Suprapubic skin (tissue), 4 donors: ENCODE measurements at regions not wholly inside any gene's neighbourhood (a gene's known extent, or its start where the extent isn't known, plus 50 kb on each side); places are given as distances from the start of the nearest gene placed in this dataset.

ENCODE experiments used
- DNase-seq, 2 donors: peaks; one replicate each; pipeline ENCODE4 v3.0.0-alpha.2; 2019; ENCODE audit warnings: low spot score in 2 of 2
- H3K27ac ChIP-seq: fragments of 200-600 bp; sonication (generic); one replicate; pipeline ENCODE4 v1.5.1; 2019
- H3K27me3 ChIP-seq: fragments of 200-600 bp; sonication (generic); one replicate; pipeline ENCODE4 v1.5.1; 2019
- H3K36me3 ChIP-seq: fragments of 200-600 bp; sonication (generic); one replicate; pipeline ENCODE4 v1.5.1; 2019
- H3K4me1 ChIP-seq: fragments of 200-600 bp; sonication (generic); one replicate; pipeline ENCODE4 v1.5.1; 2019
- H3K4me3 ChIP-seq: fragments of 200-600 bp; sonication (generic); one replicate; pipeline ENCODE4 v1.5.1; 2019; ENCODE audit warnings: mild to moderate bottlenecking
- H3K9me3 ChIP-seq: fragments of 200-600 bp; sonication (generic); one replicate; pipeline ENCODE4 v1.5.1; 2019
- EP300 ChIP-seq: sonication (generic); formaldehyde crosslinking; IDR thresholded peaks from one replicate; pipeline ENCODE4 v1.6.1; 2017; ENCODE audit warnings: antibody characterized with exemption
- POLR2A ChIP-seq, 2 donors: fragments of 450-650 bp; IDR thresholded peaks; one replicate each; pipeline ENCODE4 v1.6.1; 2017; ENCODE audit warnings: antibody characterized with exemption in 2 of 2, mild to moderate bottlenecking in 2 of 2, moderate library complexity in 2 of 2
- POLR2AphosphoS5 ChIP-seq, 3 donors: sonication (generic); formaldehyde crosslinking; IDR thresholded peaks; one replicate each; pipeline ENCODE4 v1.6.1; 2017; ENCODE audit warnings: antibody characterized with exemption in 3 of 3
- WGBS: methylation state at CpG from one replicate; pipeline ENCODE4 v1.1.5; 2018; 5-methylcytosine and 5-hydroxymethylcytosine counted together
- TF ChIP-seq, protein P1 (sequence below), 2 donors: fragments of 200-600 bp in 1 of 2; fragments of 450-650 bp in 1 of 2; sonication (generic) in 1 of 2; IDR thresholded peaks; one replicate each; pipeline ENCODE4 v1.5.1; 2016 to 2019; ENCODE audit warnings: antibody characterized with exemption in 2 of 2, mild to moderate bottlenecking in 1 of 2, moderate library complexity in 1 of 2

GRCh38 chr12:24302708-24303107, 353.2 kb upstream of the SOX5 start:
- WGBS = 89% methylated on average over 1 of the region's 1 CpG
- TF ChIP-seq POLR2AphosphoS5 (IDR thresholded peaks at IDR 0.05) (no peak), POLR2A (IDR thresholded peaks at IDR 0.05) (no peak), EP300 (no peak)
- TF ChIP-seq, protein P1, sequence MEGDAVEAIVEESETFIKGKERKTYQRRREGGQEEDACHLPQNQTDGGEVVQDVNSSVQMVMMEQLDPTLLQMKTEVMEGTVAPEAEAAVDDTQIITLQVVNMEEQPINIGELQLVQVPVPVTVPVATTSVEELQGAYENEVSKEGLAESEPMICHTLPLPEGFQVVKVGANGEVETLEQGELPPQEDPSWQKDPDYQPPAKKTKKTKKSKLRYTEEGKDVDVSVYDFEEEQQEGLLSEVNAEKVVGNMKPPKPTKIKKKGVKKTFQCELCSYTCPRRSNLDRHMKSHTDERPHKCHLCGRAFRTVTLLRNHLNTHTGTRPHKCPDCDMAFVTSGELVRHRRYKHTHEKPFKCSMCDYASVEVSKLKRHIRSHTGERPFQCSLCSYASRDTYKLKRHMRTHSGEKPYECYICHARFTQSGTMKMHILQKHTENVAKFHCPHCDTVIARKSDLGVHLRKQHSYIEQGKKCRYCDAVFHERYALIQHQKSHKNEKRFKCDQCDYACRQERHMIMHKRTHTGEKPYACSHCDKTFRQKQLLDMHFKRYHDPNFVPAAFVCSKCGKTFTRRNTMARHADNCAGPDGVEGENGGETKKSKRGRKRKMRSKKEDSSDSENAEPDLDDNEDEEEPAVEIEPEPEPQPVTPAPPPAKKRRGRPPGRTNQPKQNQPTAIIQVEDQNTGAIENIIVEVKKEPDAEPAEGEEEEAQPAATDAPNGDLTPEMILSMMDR (IDR thresholded peaks at IDR 0.05) = no peak
- Histone ChIP-seq H3K27ac (no peak overlapping the region), H3K36me3 (no peaks in the 10 kb centered on the region), H3K27me3 (no peaks in the 10 kb centered on the region), H3K4me3 (no peak overlapping the region), H3K4me1 (peaks cover 8% of the 10 kb centered on the region), H3K9me3 (no peaks in the 10 kb centered on the region)
- DNase-seq = no peak

- Histone ChIP-seq H3K27me3 (no peaks in the 10 kb centered on the region), H3K36me3 (no peaks in the 10 kb centered on the region), H3K9me3 (no peaks in the 10 kb centered on the region), H3K27ac (no peak overlapping the region), H3K4me1 (no peaks in the 10 kb centered on the region), H3K4me3 (no peak overlapping the region)
- TF ChIP-seq, protein P1 (IDR thresholded peaks at IDR 0.05) = no peak
- TF ChIP-seq POLR2A (IDR thresholded peaks at IDR 0.05) (no peak), EP300 (no peak), POLR2AphosphoS5 (IDR thresholded peaks at IDR 0.05) (no peak)
- no peak for DNase-seq
- WGBS = 64% methylated on average over 5 of the region's 5 CpGs
These were observed 348.0 kb upstream of the SOX5 start for GRCh38 chr12:24297516-24297915.

- H3K36me3 ChIP-seq = no peaks in the 10 kb centered on the region
- H3K4me1 ChIP-seq = no peaks in the 10 kb centered on the region
- H3K27ac ChIP-seq = no peak overlapping the region
- no peaks in the 10 kb centered on the region for H3K9me3 ChIP-seq
- WGBS = 98% methylated on average over 1 of the region's 1 CpG
- DNase-seq = no peak
- H3K27me3 ChIP-seq = no peaks in the 10 kb centered on the region
- H3K4me3 ChIP-seq = no peak overlapping the region
- TF ChIP-seq EP300 (no peak), POLR2AphosphoS5 (IDR thresholded peaks at IDR 0.05) (no peak), POLR2A (IDR thresholded peaks at IDR 0.05) (no peak)
- TF ChIP-seq, protein P1 (IDR thresholded peaks at IDR 0.05) = no peak
These were observed 344.1 kb upstream of the SOX5 start for GRCh38 chr12:24293549-24293948.

GRCh38 chr12:24287963-24288362, 338.5 kb upstream of the SOX5 start:
- WGBS = 74% methylated on average over 1 of the region's 1 CpG
- Histone ChIP-seq H3K4me3 (no peak overlapping the region), H3K36me3 (no peaks in the 10 kb centered on the region), H3K9me3 (no peaks in the 10 kb centered on the region), H3K27ac (no peak overlapping the region), H3K4me1 (no peaks in the 10 kb centered on the region), H3K27me3 (no peaks in the 10 kb centered on the region)
- TF ChIP-seq EP300 (no peak), POLR2A (IDR thresholded peaks at IDR 0.05) (no peak), POLR2AphosphoS5 (IDR thresholded peaks at IDR 0.05) (no peak)
- TF ChIP-seq, protein P1 (IDR thresholded peaks at IDR 0.05) = no peak
- no peak for DNase-seq

GRCh38 chr12:24285448-24285847, 336.0 kb upstream of the SOX5 start:
- TF ChIP-seq, protein P1 (IDR thresholded peaks at IDR 0.05) = no peak
- no peak for TF ChIP-seq POLR2A (IDR thresholded peaks at IDR 0.05)
- no peak for TF ChIP-seq EP300
- no peak for TF ChIP-seq POLR2AphosphoS5 (IDR thresholded peaks at IDR 0.05)
- Histone ChIP-seq H3K27me3 (no peaks in the 10 kb centered on the region), H3K27ac (no peak overlapping the region), H3K36me3 (no peaks in the 10 kb centered on the region), H3K4me1 (no peaks in the 10 kb centered on the region), H3K4me3 (no peak overlapping the region), H3K9me3 (no peaks in the 10 kb centered on the region)
- no peak for DNase-seq
- 60% methylated on average over 3 of the region's 3 CpGs for WGBS
